HG03432 (cell line): ENCODE measurements at regions not wholly inside any gene's neighbourhood (a gene's known extent, or its start where the extent isn't known, plus 50 kb on each side); places are given as distances from the start of the nearest gene placed in this dataset.

Experiments used
- ATAC-seq: cut with Tn5 transposase; IDR thresholded peaks from one replicate; pipeline ENCODE4 v1.9.1; 2021; ENCODE audit warnings: mild to moderate bottlenecking, moderate library complexity; ENCODE audit not compliant: unreplicated experiment

GRCh38 chr3:177992993-177993970 is 543.0 kb upstream of the KCNMB2 start:
- no peak for ATAC-seq

- ATAC-seq = no peak
Observed at GRCh38 chr3:177994976-177995375, 541.3 kb upstream of the KCNMB2 start.

GRCh38 chr3:177995381-177996085 is 540.7 kb upstream of the KCNMB2 start:
- no peak for ATAC-seq

- ATAC-seq = peak; percentile 96
Observed at GRCh38 chr3:178001670-178002101, 534.5 kb upstream of the KCNMB2 start.

GRCh38 chr3:178002113-178002512 is 534.1 kb upstream of the KCNMB2 start:
- ATAC-seq = no peak

GRCh38 chr3:178003756-178004155 is 532.5 kb upstream of the KCNMB2 start:
- ATAC-seq = no peak

- no peak for ATAC-seq
Observed at GRCh38 chr3:178005961-178006360, 530.3 kb upstream of the KCNMB2 start.

GRCh38 chr3:178010306-178010705 is 525.9 kb upstream of the KCNMB2 start:
- no peak for ATAC-seq

GRCh38 chr3:178019645-178020044 is 516.6 kb upstream of the KCNMB2 start:
- no peak for ATAC-seq

GRCh38 chr3:178022599-178022998 is 513.6 kb upstream of the KCNMB2 start:
- ATAC-seq = no peak

- ATAC-seq = no peak
Observed at GRCh38 chr3:178028933-178029332, 507.3 kb upstream of the KCNMB2 start.

GRCh38 chr3:178036451-178037144 is 499.6 kb upstream of the KCNMB2 start:
- ATAC-seq = no peak

- no peak for ATAC-seq
Observed at GRCh38 chr3:178041931-178042330, 494.3 kb upstream of the KCNMB2 start.

GRCh38 chr3:178042376-178042775 is 493.9 kb upstream of the KCNMB2 start:
- no peak for ATAC-seq

GRCh38 chr3:178043084-178043483 is 493.2 kb upstream of the KCNMB2 start:
- no peak for ATAC-seq

GRCh38 chr3:178044320-178044719 is 491.9 kb upstream of the KCNMB2 start:
- ATAC-seq = no peak

- ATAC-seq = no peak
Observed at GRCh38 chr3:178047496-178047895, 488.7 kb upstream of the KCNMB2 start.

- ATAC-seq = no peak
Observed at GRCh38 chr3:178048768-178049167, 487.5 kb upstream of the KCNMB2 start.

GRCh38 chr3:178054471-178054870 is 481.8 kb upstream of the KCNMB2 start:
- ATAC-seq = no peak

- no peak for ATAC-seq
Observed at GRCh38 chr3:178055939-178056338, 480.3 kb upstream of the KCNMB2 start.

GRCh38 chr3:178056868-178057267 is 479.4 kb upstream of the KCNMB2 start:
- no peak for ATAC-seq
